ENCODE measurements at regions not wholly inside any gene's neighbourhood (a gene's known extent, or its start where the extent isn't known, plus 50 kb on each side); places are given as distances from the start of the nearest gene placed in this dataset.

- DNase-seq (ENCODE audit: low spot score), result no peak
- no peaks in the 10 kb centered on the region for H3K27me3 Mint-ChIP-seq (ENCODE audit: low read depth)
- H3K4me1 Mint-ChIP-seq, result peaks cover 40% of the 10 kb centered on the region
- ATAC-seq, result no peak
- CTCF ChIA-PET, result no interaction called here
- H3K4me3 Mint-ChIP-seq, result no peak overlapping the region
- H3K9me3 Mint-ChIP-seq, result peaks cover 14% of the 10 kb centered on the region
- POLR2A ChIA-PET, result no interaction called here
- peaks cover 14% of the 10 kb centered on the region for H3K36me3 Mint-ChIP-seq
- H3K27ac Mint-ChIP-seq, result no peak overlapping the region
- TF ChIP-seq ZNF232 (CRISPR knock-in tag; IDR thresholded peaks at IDR 0.05) (no peak), ZSCAN18 (CRISPR knock-in tag; IDR thresholded peaks at IDR 0.05) (no peak), ZNF425 (CRISPR knock-in tag; conservative IDR thresholded peaks at IDR 0.05) (no peak), MAX (CRISPR knock-in tag; IDR thresholded peaks at IDR 0.05) (no peak), ELF4 (CRISPR knock-in tag; IDR thresholded peaks at IDR 0.05; ENCODE audit: low read depth) (no peak), NR1H2 (CRISPR knock-in tag; IDR thresholded peaks at IDR 0.05) (no peak), EMX1 (CRISPR knock-in tag; IDR thresholded peaks at IDR 0.05) (no peak), RORB (CRISPR knock-in tag; IDR thresholded peaks at IDR 0.05) (no peak), FOXP4 (CRISPR knock-in tag; IDR thresholded peaks at IDR 0.05) (no peak), OVOL2 (CRISPR knock-in tag; IDR thresholded peaks at IDR 0.05; ENCODE audit: borderline replicate concordance) (no peak), CBFB (CRISPR knock-in tag; IDR thresholded peaks at IDR 0.05; ENCODE audit: low read depth) (no peak), IRF2 (CRISPR knock-in tag; IDR thresholded peaks at IDR 0.05; ENCODE audit: borderline replicate concordance, low read depth) (no peak), ZNF317 (CRISPR knock-in tag; IDR thresholded peaks at IDR 0.05; ENCODE audit: borderline replicate concordance, low read depth) (no peak)
These were observed 79.4 kb upstream of the MAPK10 start for GRCh38 chr4:86439293-86439692.

GRCh38 chr4:86441175-86441936 is 81.5 kb upstream of the MAPK10 start:
- ChIA-PET CTCF (no interaction called here), POLR2A (no interaction called here)
- peak overlapping the region; percentile 82 for H3K27ac Mint-ChIP-seq
- peaks cover 31% of the 10 kb centered on the region for H3K9me3 Mint-ChIP-seq
- H3K4me1 Mint-ChIP-seq, result peaks cover 32% of the 10 kb centered on the region
- DNase-seq (ENCODE audit: low spot score) (no peak), ATAC-seq (peak; percentile 92)
- no peaks in the 10 kb centered on the region for H3K27me3 Mint-ChIP-seq (ENCODE audit: low read depth)
- H3K36me3 Mint-ChIP-seq, result peaks cover 31% of the 10 kb centered on the region
- 0 out of 2 replicates have a peak overlapping the region, but pooled peaks have one; percentile 7 for H3K4me3 Mint-ChIP-seq
- TF ChIP-seq ZNF532 (CRISPR knock-in tag; IDR thresholded peaks at IDR 0.05; ENCODE audit: borderline replicate concordance) (no peak), SMAD4 (CRISPR knock-in tag; IDR thresholded peaks at IDR 0.05) (no peak), AFF4 (CRISPR knock-in tag; IDR thresholded peaks at IDR 0.05; ENCODE audit: borderline replicate concordance) (no peak), FOXK1 (CRISPR knock-in tag; IDR thresholded peaks at IDR 0.05) (no peak), MYBL2 (CRISPR knock-in tag; IDR thresholded peaks at IDR 0.05) (no peak)
